ENCODE measurements at regions not wholly inside any gene's neighbourhood (a gene's known extent, or its start where the extent isn't known, plus 50 kb on each side); places are given as distances from the start of the nearest gene placed in this dataset.
"Not testable (repeated sequence)": the region's sequence is repeated elsewhere in the genome, so short reads cannot be mapped to it uniquely, and the experiment has no call there.

DNA sequence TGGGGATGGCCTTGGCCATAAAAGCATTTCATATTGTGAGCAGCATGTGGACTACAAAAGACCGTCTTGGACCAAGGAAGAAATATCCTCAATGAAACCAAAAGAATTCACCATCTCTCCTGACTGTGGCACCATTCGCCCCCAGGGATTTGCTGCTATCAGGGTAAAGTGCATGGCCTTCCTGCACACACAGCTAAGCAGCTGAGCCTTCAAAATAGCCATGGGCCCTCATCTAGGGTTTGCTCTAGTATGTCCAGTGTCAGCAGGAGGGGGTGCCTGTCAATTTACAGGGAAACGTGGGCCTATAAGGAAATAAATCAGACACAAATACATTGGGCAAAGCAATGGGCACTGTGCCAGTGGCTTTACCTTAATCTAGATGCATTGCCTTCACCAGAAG, 296.6 kb upstream of the NBPF12 start:
- TF ChIP-seq, protein P1, sequence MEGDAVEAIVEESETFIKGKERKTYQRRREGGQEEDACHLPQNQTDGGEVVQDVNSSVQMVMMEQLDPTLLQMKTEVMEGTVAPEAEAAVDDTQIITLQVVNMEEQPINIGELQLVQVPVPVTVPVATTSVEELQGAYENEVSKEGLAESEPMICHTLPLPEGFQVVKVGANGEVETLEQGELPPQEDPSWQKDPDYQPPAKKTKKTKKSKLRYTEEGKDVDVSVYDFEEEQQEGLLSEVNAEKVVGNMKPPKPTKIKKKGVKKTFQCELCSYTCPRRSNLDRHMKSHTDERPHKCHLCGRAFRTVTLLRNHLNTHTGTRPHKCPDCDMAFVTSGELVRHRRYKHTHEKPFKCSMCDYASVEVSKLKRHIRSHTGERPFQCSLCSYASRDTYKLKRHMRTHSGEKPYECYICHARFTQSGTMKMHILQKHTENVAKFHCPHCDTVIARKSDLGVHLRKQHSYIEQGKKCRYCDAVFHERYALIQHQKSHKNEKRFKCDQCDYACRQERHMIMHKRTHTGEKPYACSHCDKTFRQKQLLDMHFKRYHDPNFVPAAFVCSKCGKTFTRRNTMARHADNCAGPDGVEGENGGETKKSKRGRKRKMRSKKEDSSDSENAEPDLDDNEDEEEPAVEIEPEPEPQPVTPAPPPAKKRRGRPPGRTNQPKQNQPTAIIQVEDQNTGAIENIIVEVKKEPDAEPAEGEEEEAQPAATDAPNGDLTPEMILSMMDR (conservative IDR thresholded peaks at IDR 0.05; ENCODE audit: low read length): not testable (repeated sequence)
- TF ChIP-seq EZH2phosphoT487 (IDR thresholded peaks at IDR 0.05; ENCODE audit: borderline replicate concordance, low read depth, low read length): not testable (repeated sequence)
